HG02852 (cell line): ENCODE measurements at regions not wholly inside any gene's neighbourhood (a gene's known extent, or its start where the extent isn't known, plus 50 kb on each side); places are given as distances from the start of the nearest gene placed in this dataset.
"Not testable (repeated sequence)": the region's sequence is repeated elsewhere in the genome, so short reads cannot be mapped to it uniquely, and the experiment has no call there.

Experiments
- ATAC-seq: cut with Tn5 transposase; IDR thresholded peaks from one replicate; pipeline ENCODE4 v1.9.1; 2021; ENCODE audit warnings: mild to moderate bottlenecking, moderate library complexity; ENCODE audit not compliant: unreplicated experiment

- ATAC-seq, result no peak
These were observed 119.7 kb downstream of the MACROH2A1 start for GRCh38 chr5:135279328-135279727.

- ATAC-seq, result no peak
These were observed 122.9 kb downstream of the MACROH2A1 start for GRCh38 chr5:135276151-135276550.

DNA sequence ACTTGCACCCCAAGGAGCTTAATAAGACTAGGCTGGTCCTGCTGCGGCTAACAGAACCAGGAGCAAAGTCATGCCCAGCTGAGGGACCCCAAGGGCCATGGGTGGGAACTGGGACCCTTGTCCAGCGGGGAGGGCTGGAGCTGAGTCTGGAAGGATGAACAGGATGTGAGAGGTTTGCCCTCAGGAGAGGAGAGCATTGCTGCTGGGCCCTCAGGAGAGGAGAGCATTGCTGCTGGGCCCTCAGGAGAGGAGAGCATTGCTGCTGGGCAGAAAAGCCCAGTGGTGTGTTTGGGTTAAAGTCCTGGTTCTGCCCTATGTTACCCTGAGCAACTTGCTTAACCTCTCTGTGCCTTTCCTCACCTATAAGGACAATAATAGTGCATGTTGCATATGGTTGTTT lies 125.8 kb downstream of the MACROH2A1 start:
- ATAC-seq, result no peak

- no peak for ATAC-seq
These were observed 126.7 kb downstream of the MACROH2A1 start for GRCh38 chr5:135272311-135272805.

DNA sequence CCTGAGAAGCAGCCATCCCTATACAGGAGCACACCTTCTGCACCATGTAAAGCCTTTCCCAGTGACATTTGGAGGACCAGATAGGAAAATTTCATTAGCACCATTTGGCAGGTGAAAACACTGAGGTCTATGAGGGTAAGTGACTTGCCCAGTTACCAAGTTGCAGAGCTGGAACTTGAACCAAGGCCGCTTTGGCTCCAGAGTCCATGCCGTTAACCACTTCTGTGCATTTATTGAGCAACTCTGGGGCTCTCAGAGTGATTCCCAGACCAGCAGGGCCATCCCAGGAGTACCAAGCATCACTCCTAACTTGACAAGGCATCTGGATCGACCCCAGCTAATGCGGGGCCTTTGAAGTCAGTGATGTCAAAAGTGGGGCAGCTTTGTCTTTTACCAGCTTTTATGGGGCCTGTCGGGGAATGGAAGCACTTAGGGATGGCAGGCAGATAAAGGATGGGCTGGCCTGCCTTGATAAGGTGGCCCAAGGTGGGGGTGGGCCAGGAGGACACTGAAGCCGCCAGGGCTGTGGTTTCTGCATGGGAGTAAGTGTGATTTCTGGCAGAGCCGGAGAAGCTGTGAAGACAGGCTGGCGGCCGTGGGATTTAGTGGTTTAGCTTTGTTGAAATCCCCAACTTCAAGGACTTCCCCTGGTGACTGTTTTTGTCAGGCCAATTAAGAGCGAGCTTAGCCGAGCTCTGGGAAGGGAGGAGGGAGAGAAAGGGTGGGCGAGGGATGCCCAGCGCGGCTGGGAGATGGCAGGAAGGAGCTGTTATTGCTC lies 127.3 kb downstream of the MACROH2A1 start:
- no peak for ATAC-seq

DNA sequence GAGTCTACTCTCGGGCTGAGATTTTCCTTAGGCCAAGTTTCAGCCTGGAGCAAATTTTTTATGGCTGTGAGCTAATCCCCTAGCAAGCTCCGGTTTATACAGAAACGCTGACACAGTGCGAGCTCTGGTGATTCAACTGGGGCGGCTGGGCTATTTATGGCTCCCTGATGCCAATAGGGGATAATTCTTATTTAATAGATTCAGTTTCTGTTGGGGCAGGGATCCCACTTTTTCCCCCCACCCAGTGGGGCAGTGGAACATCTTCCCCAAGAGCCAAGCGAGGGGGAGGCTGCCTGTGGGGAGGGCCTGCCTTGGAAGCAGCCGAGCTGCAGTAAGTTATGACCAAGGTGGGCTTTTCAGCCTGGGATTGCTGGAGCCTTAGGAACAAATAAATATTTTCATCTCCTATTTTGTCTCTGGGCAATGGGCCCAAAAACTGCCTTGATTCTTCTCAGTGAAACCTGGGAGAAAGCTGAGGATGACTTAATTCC lies 129.1 kb downstream of the MACROH2A1 start:
- no peak for ATAC-seq

DNA sequence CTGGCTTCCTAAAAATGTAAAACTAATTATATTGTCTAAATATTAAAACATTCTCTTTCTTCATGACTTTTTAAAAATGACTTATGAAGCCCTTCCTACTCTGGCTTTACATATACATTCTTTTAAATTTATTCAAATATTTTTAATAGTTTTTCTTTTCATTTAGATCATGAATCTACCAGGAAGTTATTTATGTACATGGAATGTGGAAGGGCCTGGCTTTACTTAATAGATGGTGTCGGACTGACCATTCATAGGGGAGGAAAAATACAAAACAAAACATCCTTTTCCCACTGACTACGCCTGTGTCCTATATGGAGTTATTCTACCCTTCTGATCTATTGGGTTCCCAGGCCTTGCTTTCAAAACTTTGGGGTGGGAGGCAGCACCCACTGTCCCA lies 129.8 kb downstream of the MACROH2A1 start:
- ATAC-seq, result no peak

- no peak for ATAC-seq
These were observed 132.1 kb downstream of the MACROH2A1 start for GRCh38 chr5:135266975-135267374.

DNA sequence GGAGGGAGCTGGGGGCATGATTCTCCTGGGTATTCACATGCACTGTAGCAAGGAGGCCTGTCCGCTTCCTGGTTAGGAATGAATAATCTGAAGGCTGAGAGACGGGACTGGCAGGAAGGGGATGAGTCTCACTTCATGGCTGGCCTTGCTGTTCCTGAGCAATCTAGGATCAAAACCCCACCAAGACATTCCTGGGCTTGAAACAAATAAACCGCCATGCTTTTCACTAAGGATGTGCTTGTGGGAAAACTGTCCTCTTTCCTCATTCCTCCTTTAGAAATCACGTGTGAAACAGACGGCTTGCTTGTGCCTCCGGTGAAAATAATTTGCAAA lies 132.8 kb downstream of the MACROH2A1 start:
- ATAC-seq, result no peak

DNA sequence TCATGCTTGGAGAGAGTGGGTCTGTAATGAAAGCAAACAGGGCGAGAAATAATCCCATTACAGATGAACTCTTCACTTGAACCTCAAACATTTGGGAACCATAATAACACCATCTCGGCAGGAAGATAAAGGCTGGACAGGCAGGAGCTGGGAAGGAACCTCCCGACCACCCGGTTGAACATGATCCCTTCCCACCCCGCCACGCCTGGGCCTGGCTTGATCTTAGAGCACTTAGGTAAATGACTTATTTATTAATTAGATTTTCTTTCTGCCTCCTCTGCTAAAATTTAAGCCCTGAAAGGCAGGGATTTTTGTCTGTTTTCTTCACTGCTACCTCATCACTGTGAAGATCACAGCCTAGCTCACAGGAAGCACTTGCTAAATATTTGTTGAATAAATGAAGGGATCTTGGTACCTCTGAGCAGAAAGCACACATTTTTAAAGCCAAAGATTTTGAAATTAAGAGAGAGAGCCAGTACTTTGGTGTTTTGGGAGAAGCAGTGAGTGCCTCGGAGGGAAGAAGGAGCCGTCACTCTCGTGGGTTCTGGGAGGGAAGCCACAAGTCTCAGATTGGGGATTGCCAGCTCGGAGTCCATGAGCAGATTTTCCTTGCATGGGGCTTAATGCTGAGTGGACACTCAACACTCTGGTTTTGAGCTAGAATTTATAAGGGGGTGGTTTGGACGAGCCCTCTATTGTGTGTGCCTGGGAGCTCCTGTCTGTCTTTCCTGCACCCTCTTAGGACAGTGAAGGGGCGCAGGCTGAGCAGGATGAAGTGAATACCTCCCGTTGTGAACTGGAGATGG lies 133.3 kb downstream of the MACROH2A1 start:
- ATAC-seq, result no peak

DNA sequence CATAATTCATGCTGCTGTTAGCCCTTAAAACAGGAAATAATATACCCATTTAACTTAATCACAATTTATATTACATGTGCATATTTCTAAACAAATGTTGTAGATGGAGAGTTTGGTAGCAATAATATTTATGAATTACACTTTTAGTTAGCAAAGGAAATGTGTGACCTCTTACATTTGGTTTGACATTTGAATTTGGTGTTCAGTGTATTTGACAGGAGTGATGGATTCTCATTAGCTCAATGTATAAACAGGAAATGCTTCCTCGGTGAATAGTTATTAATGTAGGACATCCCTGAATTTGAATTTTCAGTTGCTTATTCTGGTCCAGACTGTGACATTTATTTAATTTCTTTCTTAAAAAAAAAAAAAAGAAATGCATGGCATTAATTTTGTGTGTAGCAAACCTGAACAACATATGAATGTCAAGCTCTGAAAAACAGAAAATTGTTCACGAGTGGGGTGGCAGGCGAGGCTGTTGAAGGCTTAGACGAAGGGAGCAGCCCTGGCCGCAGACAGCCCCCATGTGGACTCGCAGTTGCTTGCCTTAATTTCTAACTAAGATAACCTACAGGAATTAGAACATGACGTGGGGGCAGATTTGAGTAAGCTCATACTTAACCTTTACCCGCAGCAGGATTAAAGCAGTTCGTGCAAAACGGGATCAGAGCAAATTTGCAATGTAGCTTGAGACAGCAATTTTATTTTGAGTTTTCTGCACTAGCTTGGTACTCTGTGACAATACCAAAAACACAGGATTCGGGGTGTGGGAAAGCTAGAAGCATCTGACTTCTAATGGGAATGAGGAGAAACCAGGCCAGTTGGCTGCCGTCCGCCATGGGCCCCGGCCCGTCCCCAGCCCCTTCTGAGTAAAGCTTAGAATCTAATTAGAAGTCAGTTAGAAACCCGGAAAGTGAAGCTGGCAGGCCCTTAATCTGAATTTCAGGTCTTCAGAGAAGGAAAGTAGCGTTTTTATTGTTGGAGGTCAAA lies 134.3 kb downstream of the MACROH2A1 start:
- ATAC-seq, result no peak

DNA sequence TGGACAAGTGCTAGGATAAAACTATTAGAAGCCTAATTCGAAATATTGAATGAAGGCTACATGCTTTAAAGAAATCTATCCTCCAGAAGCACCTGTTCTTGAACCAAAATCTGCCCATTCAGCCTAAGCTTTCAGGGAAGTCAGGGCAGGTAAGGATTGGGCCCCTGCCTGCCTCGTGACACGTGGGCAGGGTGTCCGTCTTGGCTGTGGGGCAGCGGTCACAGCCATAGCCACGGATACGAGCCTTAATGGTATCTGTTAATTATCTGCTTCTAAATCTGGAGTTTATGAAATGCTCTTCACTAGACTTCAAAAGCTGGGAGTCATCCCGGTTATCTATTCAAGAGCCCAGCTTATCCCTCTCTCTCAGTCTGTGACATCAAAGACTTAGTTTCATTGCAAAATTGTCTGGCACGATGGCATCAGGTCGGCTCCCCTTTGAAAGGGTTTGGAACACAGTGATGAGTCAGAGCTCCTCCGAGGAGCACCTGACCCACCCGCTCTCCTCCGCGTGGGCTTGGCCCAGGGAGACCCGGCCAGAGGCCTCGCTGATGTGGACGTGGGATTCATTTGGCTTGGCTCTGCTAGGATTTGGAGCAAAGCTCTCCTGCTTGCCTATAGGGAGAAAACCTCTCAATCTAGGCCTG lies 135.9 kb downstream of the MACROH2A1 start:
- no peak for ATAC-seq

DNA sequence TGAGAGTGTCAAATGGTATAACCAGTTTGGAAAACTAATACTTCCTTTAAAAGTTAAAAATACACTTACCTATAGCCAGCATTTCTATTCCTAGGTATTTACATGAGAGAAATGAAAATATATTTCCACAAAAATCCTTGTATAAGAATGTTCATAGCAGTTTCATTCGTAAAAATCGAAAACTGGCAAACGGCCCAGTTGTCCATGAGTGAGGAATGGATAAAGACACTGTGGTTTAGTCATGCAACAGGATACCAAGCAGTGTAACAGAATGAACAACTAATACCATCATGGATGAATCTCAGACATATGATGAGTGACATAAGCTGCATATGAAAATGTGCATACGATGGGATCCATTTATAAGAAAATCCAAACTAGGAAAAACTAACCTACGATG lies 136.7 kb downstream of the MACROH2A1 start:
- no peak for ATAC-seq

- ATAC-seq, result not testable (repeated sequence)
These were observed 138.9 kb downstream of the MACROH2A1 start for GRCh38 chr5:135260108-135260507.

DNA sequence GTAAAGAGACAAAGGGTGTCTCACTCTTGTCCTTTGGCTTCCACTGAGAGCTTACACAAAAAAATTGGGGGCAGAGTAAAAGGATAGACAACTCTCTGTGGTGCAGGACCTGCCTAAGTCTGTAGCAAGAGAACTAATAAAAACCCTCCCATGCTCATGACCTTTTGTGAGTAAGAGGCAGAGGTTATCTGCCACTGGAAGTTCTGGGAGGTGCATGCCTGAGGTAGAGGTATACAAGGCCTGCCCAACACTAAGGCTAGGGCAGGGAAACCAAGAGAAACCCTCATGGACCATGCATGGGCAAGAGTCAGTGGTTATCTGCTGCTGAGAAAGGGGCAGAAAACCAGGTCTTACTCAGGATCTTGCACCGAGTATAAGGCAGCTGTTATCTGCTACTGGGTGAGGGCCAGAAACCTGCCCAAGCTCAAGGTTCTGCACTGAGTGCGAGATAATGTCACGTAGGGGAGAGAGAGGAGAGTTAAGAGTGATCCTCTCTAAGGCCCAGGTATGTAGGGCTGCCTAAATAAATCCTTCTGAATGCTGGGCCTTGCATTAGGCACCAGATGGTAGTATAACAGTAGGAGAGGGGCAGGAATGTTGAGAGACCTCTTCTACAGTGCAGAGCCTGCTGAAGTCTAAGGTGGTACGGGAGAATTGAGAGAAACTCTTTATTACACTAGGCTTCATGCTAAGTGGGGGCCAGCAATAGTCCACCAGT lies 143.4 kb downstream of the MACROH2A1 start:
- no peak for ATAC-seq

- no peak for ATAC-seq
These were observed 144.8 kb downstream of the MACROH2A1 start for GRCh38 chr5:135254183-135254582.

DNA sequence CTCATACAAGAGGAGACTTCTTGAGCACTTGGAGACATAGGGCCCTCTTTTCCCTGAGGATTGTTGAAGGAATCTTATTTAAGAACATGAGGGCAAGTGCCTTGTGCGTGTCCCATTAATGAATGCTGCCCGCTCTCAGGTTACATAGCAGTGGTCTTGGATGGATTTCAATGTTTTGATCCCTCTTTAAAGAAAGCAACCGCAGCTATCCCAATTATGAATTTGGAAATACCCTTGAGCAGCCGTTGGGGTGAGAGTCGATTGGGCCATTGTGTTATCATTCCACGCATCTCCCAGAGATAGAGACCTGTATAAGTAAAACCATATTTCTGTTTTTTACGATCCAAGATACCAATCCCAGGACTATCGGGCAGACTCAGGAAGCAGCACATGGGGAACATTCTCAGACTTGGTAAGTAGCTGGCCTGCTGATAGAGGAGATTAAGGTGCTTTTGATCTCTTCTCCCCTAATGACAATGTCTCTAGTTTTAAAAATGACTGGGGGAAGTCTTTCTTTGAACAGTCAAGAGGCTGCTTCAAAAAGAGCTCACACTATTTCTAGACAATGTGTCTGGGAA lies 145.3 kb downstream of the MACROH2A1 start:
- no peak for ATAC-seq

- no peak for ATAC-seq
These were observed 147.9 kb downstream of the MACROH2A1 start for GRCh38 chr5:135251093-135251492.

DNA sequence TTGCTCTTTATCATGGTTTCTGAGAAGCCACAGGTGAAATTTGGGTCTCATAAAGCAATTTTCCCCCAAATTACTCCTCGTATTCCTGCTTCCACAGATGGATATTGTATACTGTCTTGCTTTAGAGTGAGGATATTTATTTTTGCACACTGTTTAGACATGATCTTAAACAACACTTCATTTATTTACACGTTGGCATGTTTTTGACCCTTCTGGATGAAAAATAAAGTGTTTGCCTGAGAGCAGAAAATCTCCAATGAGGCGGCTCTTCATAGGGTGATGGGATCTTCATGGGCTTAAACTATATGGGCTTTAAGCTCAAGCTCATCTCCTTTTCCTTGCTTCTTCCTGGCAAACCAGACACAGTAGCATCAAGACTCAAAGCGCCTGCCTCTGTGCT lies 148.4 kb downstream of the MACROH2A1 start:
- ATAC-seq, result no peak
